Keratinocyte (primary cell): ENCODE measurements at regions not wholly inside any gene's neighbourhood (a gene's known extent, or its start where the extent isn't known, plus 50 kb on each side); places are given as distances from the start of the nearest gene placed in this dataset.
A peak's percentile ranks its signal among the peaks of the same experiment; 100 is the strongest.

Experiments
- DNase-seq: peaks from one replicate; pipeline ENCODE4 v3.0.0-alpha.2; 2011; ENCODE audit warnings: low read depth, missing footprints, low spot score
- FAIRE-seq: peaks from 2 replicates; lab custom pipeline; 2011; peaks lifted over from hg19 to GRCh38; lab: Jason Lieb, UNC
- H2AFZ ChIP-seq: 2 replicates; pipeline ENCODE4 v1.6.0; 2012; ENCODE audit warnings: low read length, control low read depth, inconsistent platforms; ENCODE audit not compliant: control insufficient read depth
- H3K27ac ChIP-seq: 2 replicates; pipeline ENCODE4 v1.5.1; 2011; ENCODE audit warnings: low read length; ENCODE audit not compliant: control insufficient read depth, insufficient read depth
- H3K27me3 ChIP-seq: 3 replicates; pipeline ENCODE4 v1.6.0; 2011; ENCODE audit warnings: low read length; ENCODE audit not compliant: control insufficient read depth, insufficient read depth; ENCODE audit errors: extremely low read depth
- H3K36me3 ChIP-seq, 2 experiments: 2 replicates in 1 of 2; 3 replicates in 1 of 2; pipeline ENCODE4 v1.5.1; 2011; ENCODE audit warnings: low read length in 2 of 2, mild to moderate bottlenecking in 1 of 2; ENCODE audit not compliant: control insufficient read depth in 2 of 2, insufficient read depth in 2 of 2; ENCODE audit errors: extremely low read depth in 1 of 2
- H3K4me1 ChIP-seq: 3 replicates; pipeline ENCODE4 v1.5.1; 2011; ENCODE audit warnings: low read length; ENCODE audit not compliant: control insufficient read depth, insufficient read depth; ENCODE audit errors: extremely low read depth
- H3K4me2 ChIP-seq: 3 replicates; pipeline ENCODE4 v1.6.0; 2011; ENCODE audit warnings: low read depth, low read length; ENCODE audit not compliant: control insufficient read depth, insufficient read depth; ENCODE audit errors: extremely low read depth
- H3K4me3 ChIP-seq, 3 experiments: fragments of 200-600 bp in 1 of 3; sonication (generic) in 1 of 3; 2 replicates in 2 of 3; 3 replicates in 1 of 3; pipeline ENCODE4 v1.5.1; 2011 to 2016; ENCODE audit warnings: low read length in 3 of 3, mild to moderate bottlenecking in 3 of 3, control low read depth in 2 of 3, inconsistent platforms in 1 of 3, low read depth in 1 of 3, mixed read lengths in 1 of 3, mixed run types in 1 of 3, moderate library complexity in 1 of 3; ENCODE audit not compliant: control insufficient read depth in 2 of 3, insufficient read depth in 2 of 3; ENCODE audit errors: extremely low read depth in 1 of 3
- H3K79me2 ChIP-seq: 2 replicates; pipeline ENCODE4 v1.6.0; 2012; ENCODE audit warnings: low read length; ENCODE audit not compliant: control insufficient read depth, insufficient read depth
- H3K9ac ChIP-seq: 3 replicates; pipeline ENCODE4 v1.6.0; 2011; ENCODE audit warnings: low read length; ENCODE audit not compliant: control insufficient read depth, insufficient read depth; ENCODE audit errors: extremely low read depth
- H3K9me1 ChIP-seq: 3 replicates; pipeline ENCODE4 v1.6.0; 2011; ENCODE audit warnings: low read length; ENCODE audit not compliant: control insufficient read depth, insufficient read depth; ENCODE audit errors: extremely low read depth
- H3K9me3 ChIP-seq: 2 replicates; pipeline ENCODE4 v1.5.1; 2012; ENCODE audit warnings: low read depth, low read length; ENCODE audit not compliant: control insufficient read depth
- H4K20me1 ChIP-seq: 3 replicates; pipeline ENCODE4 v1.6.0; 2011; ENCODE audit warnings: low read length; ENCODE audit not compliant: control insufficient read depth, insufficient read depth; ENCODE audit errors: extremely low read depth
- CTCF ChIP-seq, 3 experiments: IDR thresholded peaks in 1 of 3; conservative IDR thresholded peaks in 1 of 3; optimal IDR thresholded peaks in 1 of 3; 2 replicates in 2 of 3; 3 replicates in 1 of 3; pipeline versions ENCODE3 to v1.5.1; 2011; ENCODE audit warnings: low read length in 3 of 3, mild to moderate bottlenecking in 3 of 3, moderate library complexity in 2 of 3, control low read depth in 1 of 3, inconsistent platforms in 1 of 3; ENCODE audit not compliant: insufficient read depth in 2 of 3; ENCODE audit errors: extremely low read depth in 1 of 3
- EZH2 ChIP-seq: IDR thresholded peaks from one replicate; pipeline ENCODE4 v1.6.1; 2012; ENCODE audit warnings: inconsistent platforms, mild to moderate bottlenecking, low read length, moderate library complexity
- dilution Hi-C: fragments of 300-500 bp; cut with MboI; formaldehyde crosslinking; loops from one replicate; pipeline ENCODE4 v1.7.0; 2020; ENCODE audit warnings: low sequenced_read_pairs; ENCODE audit not compliant: extremely low pct_ligation_motif_present

DNA sequence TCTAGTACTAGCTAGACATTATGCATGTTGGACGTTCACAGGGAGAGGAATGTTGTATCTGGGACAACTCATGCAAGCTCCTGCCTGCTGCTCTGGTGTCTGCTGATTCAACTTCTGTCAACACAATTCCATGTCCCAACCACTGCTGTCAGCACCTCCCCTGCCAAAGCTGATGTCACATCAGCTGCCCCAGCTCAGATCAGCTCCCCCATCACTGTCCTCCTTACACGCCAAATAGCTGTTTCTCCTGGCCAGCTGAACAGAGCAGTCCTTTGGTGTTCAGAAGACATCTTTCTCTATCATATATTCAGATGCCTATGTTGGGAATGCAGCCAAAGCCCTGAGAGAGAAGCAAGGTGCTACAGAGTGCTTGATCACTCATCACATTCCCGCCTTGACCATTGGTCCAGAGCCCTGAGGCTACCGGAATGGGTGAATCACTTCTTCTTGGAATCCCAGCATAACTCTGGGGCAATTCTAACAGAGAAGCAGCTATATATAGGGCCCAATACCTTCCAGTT is 223.3 kb downstream of the SEC61B start:
- Histone ChIP-seq H2AFZ (no peak overlapping the region), H3K9ac (no peak overlapping the region)
- FAIRE-seq, result peak; percentile 92

GRCh38 chr9:99445920-99446319 is 223.8 kb downstream of the SEC61B start:
- no peak overlapping the region for H3K27ac ChIP-seq

More for the DNA sequence above, 223.3 kb downstream of the SEC61B start:
- H3K9me3 ChIP-seq, result no peaks in the 10 kb centered on the region
- peak; percentile 60 for DNase-seq
- no peaks in the 10 kb centered on the region for H3K27me3 ChIP-seq
- no peaks in the 10 kb centered on the region for H3K36me3 ChIP-seq
- H3K27ac ChIP-seq, result no peak overlapping the region
- dilution Hi-C loops, result no loop called here
- no peaks in the 10 kb centered on the region for H3K79me2 ChIP-seq
- H3K9me1 ChIP-seq, result no peaks in the 10 kb centered on the region
- TF ChIP-seq EZH2 (no peak), CTCF (optimal IDR thresholded peaks at IDR 0.05 in 1 of 3, IDR thresholded peaks at IDR 0.05 in 1 of 3, conservative IDR thresholded peaks at IDR 0.05 in 1 of 3; ENCODE audit: extremely low read depth in 1 of 3, insufficient read depth in 2 of 3, low read length in 3 of 3) (no peak)
- H3K4me3 ChIP-seq, result no peak overlapping the region
- peak overlapping the region; percentile 51 for H3K4me2 ChIP-seq
- peaks cover 16% of the 10 kb centered on the region for H3K4me1 ChIP-seq
- no peaks in the 10 kb centered on the region for H4K20me1 ChIP-seq

More at GRCh38 chr9:99445920-99446319, 223.8 kb downstream of the SEC61B start:
- Histone ChIP-seq H3K27me3 (no peaks in the 10 kb centered on the region), H3K9ac (no peak overlapping the region), H3K4me2 (peak overlapping the region; percentile 0), H3K9me3 (no peaks in the 10 kb centered on the region), H3K9me1 (no peaks in the 10 kb centered on the region), H3K79me2 (no peaks in the 10 kb centered on the region), H3K36me3 (no peaks in the 10 kb centered on the region), H4K20me1 (no peaks in the 10 kb centered on the region), H2AFZ (no peak overlapping the region), H3K4me1 (peaks cover 16% of the 10 kb centered on the region), H3K4me3 (no peak overlapping the region)
- no peak for TF ChIP-seq CTCF (optimal IDR thresholded peaks at IDR 0.05 in 1 of 3, IDR thresholded peaks at IDR 0.05 in 1 of 3, conservative IDR thresholded peaks at IDR 0.05 in 1 of 3; ENCODE audit: extremely low read depth in 1 of 3, insufficient read depth in 2 of 3, low read length in 3 of 3)
- TF ChIP-seq EZH2, result no peak
- dilution Hi-C loops, result no loop called here
- DNase-seq (no peak), FAIRE-seq (no peak)
